ENCODE measurements at regions not wholly inside any gene's neighbourhood (a gene's known extent, or its start where the extent isn't known, plus 50 kb on each side); places are given as distances from the start of the nearest gene placed in this dataset.

DNA sequence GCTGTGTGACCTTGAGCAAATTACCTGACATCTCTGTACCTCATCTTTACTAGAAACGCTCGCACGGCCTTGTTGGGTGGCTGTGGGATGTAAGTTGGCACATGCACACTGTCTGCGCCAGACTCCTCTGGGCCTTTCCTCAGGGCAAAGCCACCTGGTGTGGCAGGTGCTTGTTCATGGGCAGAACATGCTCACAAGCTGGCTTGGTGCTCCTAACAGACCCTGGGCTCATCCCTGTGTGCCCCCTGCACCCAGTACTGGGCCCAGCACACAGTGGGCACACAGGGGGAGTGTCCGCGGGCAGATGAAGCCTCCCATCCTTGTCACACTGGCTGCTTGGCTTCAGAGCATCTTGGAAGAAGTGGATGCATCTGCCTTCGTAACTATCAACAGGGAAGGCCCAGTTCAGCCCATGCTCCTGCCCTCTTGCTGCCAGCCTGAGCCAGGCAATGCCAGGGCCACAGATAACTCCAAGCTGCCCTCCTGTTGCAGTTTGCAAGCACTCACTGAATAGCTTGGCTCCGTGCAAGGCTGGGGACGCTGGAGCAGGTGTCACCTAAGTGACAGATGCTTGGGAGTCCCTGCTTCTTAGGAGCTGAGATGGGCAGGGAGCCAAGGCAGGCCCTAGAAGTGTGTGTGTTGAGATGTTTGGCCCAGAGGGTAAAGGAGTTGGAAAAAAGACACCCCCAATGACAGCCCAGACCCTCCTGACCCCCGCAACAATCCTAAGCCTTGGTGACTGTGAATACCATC is 123.9 kb downstream of the TUBA3C start:
- H3K36me3 ChIP-seq (ENCODE audit: control insufficient read depth, insufficient read depth, low read length), result no peaks in the 10 kb centered on the region
- no peak for TF ChIP-seq REST (IDR thresholded peaks at IDR 0.05; ENCODE audit: insufficient read depth in 1 of 2, low read depth in 2 of 2, low read length in 1 of 2)
- no peak for TF ChIP-seq SIN3A (IDR thresholded peaks at IDR 0.05; ENCODE audit: borderline replicate concordance, insufficient read depth, low read depth, low read length)
- TF ChIP-seq CTCF (IDR thresholded peaks at IDR 0.05), result no peak
- no peak for TF ChIP-seq POLR2AphosphoS5 (IDR thresholded peaks at IDR 0.05; ENCODE audit: low read depth, low read length)
- TF ChIP-seq TCF7L2 (IDR thresholded peaks at IDR 0.05; ENCODE audit: low read depth, low read length), result no peak
- DNase-seq (ENCODE audit: low read depth, low spot score), result no peak
- BruUV-seq (replicated peaks), result no TSS peak
- intact Hi-C loops (cut with micrococcal nuclease; ENCODE audit: unreplicated experiment) (no loop called here), in situ Hi-C loops (cut with HindIII; ENCODE audit: low pct_unique_long_range_greater_than_20kb, low sequenced_read_pairs) (no loop called here)
- no peak overlapping the region for H3K4me3 ChIP-seq (ENCODE audit: low read depth in 2 of 2, low read length in 2 of 2)
- H3K27me3 ChIP-seq (ENCODE audit: control insufficient read depth, insufficient read depth, low read length), result no peaks in the 10 kb centered on the region
- CTCF ChIA-PET, result no interaction called here
- no peak overlapping the region for H3K27ac ChIP-seq (ENCODE audit: low read length)
- POLR2A ChIA-PET, result no interaction called here
- H3K4me1 ChIP-seq (ENCODE audit: control insufficient read depth, insufficient read depth, low read length), result no peaks in the 10 kb centered on the region
- ATAC-seq, result no peak
- no peaks in the 10 kb centered on the region for H3K9me3 ChIP-seq (ENCODE audit: control insufficient read depth, insufficient read depth, low read depth, low read length)

GRCh38 chr13:19056984-19057490 is 124.6 kb downstream of the TUBA3C start:
- no peak for ATAC-seq
- TF ChIP-seq TCF7L2 (IDR thresholded peaks at IDR 0.05; ENCODE audit: low read depth, low read length), result no peak
- TF ChIP-seq POLR2AphosphoS5 (IDR thresholded peaks at IDR 0.05; ENCODE audit: low read depth, low read length), result no peak
- no peaks in the 10 kb centered on the region for H3K4me1 ChIP-seq (ENCODE audit: control insufficient read depth, insufficient read depth, low read length)
- H3K27me3 ChIP-seq (ENCODE audit: control insufficient read depth, insufficient read depth, low read length), result no peaks in the 10 kb centered on the region
- in situ Hi-C loops (cut with HindIII; ENCODE audit: low pct_unique_long_range_greater_than_20kb, low sequenced_read_pairs), result no loop called here
- H3K9me3 ChIP-seq (ENCODE audit: control insufficient read depth, insufficient read depth, low read depth, low read length), result no peaks in the 10 kb centered on the region
- intact Hi-C loops (cut with micrococcal nuclease; ENCODE audit: unreplicated experiment), result no loop called here
- no peak overlapping the region for H3K27ac ChIP-seq (ENCODE audit: low read length)
- no peak overlapping the region for H3K4me3 ChIP-seq (ENCODE audit: low read depth in 2 of 2, low read length in 2 of 2)
- no peaks in the 10 kb centered on the region for H3K36me3 ChIP-seq (ENCODE audit: control insufficient read depth, insufficient read depth, low read length)
- no peak for DNase-seq (ENCODE audit: low read depth, low spot score)
- POLR2A ChIA-PET, result no interaction called here
- BruUV-seq (replicated peaks), result no TSS peak
- CTCF ChIA-PET, result no interaction called here

DNA sequence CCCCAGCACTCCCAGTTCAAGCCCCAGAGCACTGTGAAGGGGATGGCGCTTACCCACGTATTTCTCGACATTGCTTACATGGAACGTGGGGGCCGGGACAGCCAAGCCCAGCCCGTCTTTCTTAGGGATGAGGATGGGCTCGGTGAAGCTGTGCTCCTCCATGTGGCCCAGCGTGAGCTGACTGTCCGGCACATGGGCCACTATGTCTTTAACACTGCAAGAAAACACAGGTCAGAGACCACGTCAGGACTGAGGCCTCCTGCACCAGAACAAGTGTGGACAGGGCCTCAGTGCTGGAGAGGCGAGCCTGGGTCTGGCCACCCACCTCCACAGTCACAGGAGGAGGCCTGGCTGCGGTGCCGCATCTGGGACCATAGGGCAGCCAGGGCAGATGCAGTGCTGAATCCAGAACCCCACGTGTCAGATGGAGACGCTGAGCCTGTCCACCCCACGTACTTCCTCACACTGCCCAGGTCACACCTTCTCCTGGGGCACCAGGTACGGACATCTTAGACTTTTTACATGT is 125.2 kb downstream of the TUBA3C start:
- ATAC-seq (no peak), DNase-seq (ENCODE audit: low read depth, low spot score) (no peak)
- intact Hi-C loops (cut with micrococcal nuclease; ENCODE audit: unreplicated experiment) (no loop called here), in situ Hi-C loops (cut with HindIII; ENCODE audit: low pct_unique_long_range_greater_than_20kb, low sequenced_read_pairs) (no loop called here)
- H3K4me1 ChIP-seq (ENCODE audit: control insufficient read depth, insufficient read depth, low read length), result no peaks in the 10 kb centered on the region
- H3K27ac ChIP-seq (ENCODE audit: low read length), result no peak overlapping the region
- H3K36me3 ChIP-seq (ENCODE audit: control insufficient read depth, insufficient read depth, low read length), result no peaks in the 10 kb centered on the region
- ChIA-PET POLR2A (no interaction called here), CTCF (no interaction called here)
- H3K4me3 ChIP-seq (ENCODE audit: low read depth in 2 of 2, low read length in 2 of 2), result no peak overlapping the region
- no TSS peak for BruUV-seq (replicated peaks)
- no peaks in the 10 kb centered on the region for H3K27me3 ChIP-seq (ENCODE audit: control insufficient read depth, insufficient read depth, low read length)
- no peak for TF ChIP-seq SIN3A (IDR thresholded peaks at IDR 0.05; ENCODE audit: borderline replicate concordance, insufficient read depth, low read depth, low read length)
- TF ChIP-seq TCF7L2 (IDR thresholded peaks at IDR 0.05; ENCODE audit: low read depth, low read length), result no peak
- no peak for TF ChIP-seq POLR2AphosphoS5 (IDR thresholded peaks at IDR 0.05; ENCODE audit: low read depth, low read length)
- TF ChIP-seq REST (IDR thresholded peaks at IDR 0.05; ENCODE audit: insufficient read depth in 1 of 2, low read depth in 2 of 2, low read length in 1 of 2), result no peak
- no peak for TF ChIP-seq CTCF (IDR thresholded peaks at IDR 0.05)
- H3K9me3 ChIP-seq (ENCODE audit: control insufficient read depth, insufficient read depth, low read depth, low read length), result no peaks in the 10 kb centered on the region
